Endodermal cell (in vitro differentiated cells): ENCODE measurements at regions not wholly inside any gene's neighbourhood (a gene's known extent, or its start where the extent isn't known, plus 50 kb on each side); places are given as distances from the start of the nearest gene placed in this dataset.

Experiments used
- DNase-seq: peaks from one replicate; pipeline ENCODE4 v3.0.0-alpha.2; 2017
- H3K27ac ChIP-seq: 2 replicates; pipeline ENCODE4 v1.5.1; 2013; ENCODE audit warnings: mild to moderate bottlenecking, low read depth, low read length, moderate library complexity
- H3K27me3 ChIP-seq: 2 replicates; pipeline ENCODE4 v1.6.1; 2013; ENCODE audit warnings: mild to moderate bottlenecking, low read length, moderate library complexity; ENCODE audit not compliant: insufficient read depth, control insufficient read depth, poor library complexity, severe bottlenecking
- H3K36me3 ChIP-seq: 2 replicates; pipeline ENCODE4 v1.7.0; 2013; ENCODE audit warnings: mild to moderate bottlenecking, low read length, moderate library complexity; ENCODE audit not compliant: control insufficient read depth, insufficient read depth
- H3K4me1 ChIP-seq: one replicate; pipeline ENCODE4 v1.7.0; 2013; ENCODE audit warnings: low read length; ENCODE audit not compliant: control insufficient read depth, insufficient read depth
- H3K4me3 ChIP-seq: 2 replicates; pipeline ENCODE4 v1.5.1; 2013; ENCODE audit warnings: mild to moderate bottlenecking, low read length, moderate library complexity
- H3K9ac ChIP-seq: 2 replicates; pipeline ENCODE4 v1.6.1; 2013; ENCODE audit warnings: mild to moderate bottlenecking, low read length, moderate library complexity; ENCODE audit not compliant: poor library complexity, severe bottlenecking; ENCODE audit errors: extremely low read depth
- H3K9me3 ChIP-seq: 2 replicates; pipeline ENCODE4 v1.6.1; 2013; ENCODE audit warnings: mild to moderate bottlenecking, low read length, moderate library complexity; ENCODE audit not compliant: control insufficient read depth
- H3K27ac Mint-ChIP-seq: 2 replicates; pipeline ENCODE4 v1.8.0; 2020; ENCODE audit warnings: mixed read lengths
- H3K27me3 Mint-ChIP-seq: 2 replicates; pipeline ENCODE4 v1.8.0; 2021; ENCODE audit warnings: mild to moderate bottlenecking, mixed read lengths; ENCODE audit not compliant: insufficient read depth
- H3K36me3 Mint-ChIP-seq: 2 replicates; pipeline ENCODE4 v1.8.0; 2020; ENCODE audit warnings: low read depth, mixed read lengths
- H3K4me1 Mint-ChIP-seq: 2 replicates; pipeline ENCODE4 v1.8.0; 2020; ENCODE audit warnings: mixed read lengths
- H3K4me3 Mint-ChIP-seq: 2 replicates; pipeline ENCODE4 v1.8.0; 2020; ENCODE audit warnings: mild to moderate bottlenecking, moderate library complexity, mixed read lengths
- H3K9me3 Mint-ChIP-seq: 2 replicates; pipeline ENCODE4 v1.8.0; 2020; ENCODE audit warnings: mild to moderate bottlenecking, mixed read lengths
- WGBS, 2 experiments: methylation state at CpG; one replicate each; pipeline versions ENCODE4 v1.1.5 to v1.1.7; 2013; ENCODE audit warnings: missing lambda C conversion rate in 2 of 2, mixed read lengths in 1 of 2; ENCODE audit not compliant: insufficient coverage in 1 of 2, insufficient read length in 1 of 2; 5-methylcytosine and 5-hydroxymethylcytosine counted together
- TF ChIP-seq, protein P1 (sequence below): fragments of 200-600 bp; sonication (generic); conservative IDR thresholded peaks from 2 replicates; pipeline ENCODE4 v1.5.0; 2021; ENCODE audit warnings: antibody characterized with exemption, mild to moderate bottlenecking

DNA sequence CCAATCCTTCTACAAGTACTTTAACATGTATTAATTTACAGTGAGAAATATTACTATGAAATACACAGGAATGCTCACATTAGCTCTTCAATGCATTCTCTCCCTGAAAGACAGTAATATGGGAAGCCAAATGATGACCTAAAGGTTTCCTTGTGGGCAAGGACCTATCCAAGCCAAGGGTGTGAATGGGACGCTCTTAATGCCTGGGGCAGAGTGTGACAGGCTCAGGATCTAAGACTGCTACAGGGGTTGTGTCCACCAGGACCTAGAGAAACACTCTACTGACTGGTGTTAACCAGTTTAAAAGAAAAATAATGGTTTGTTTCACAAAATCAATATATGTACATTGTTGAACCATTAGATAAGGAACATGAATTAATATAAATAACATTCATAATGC, 158.7 kb downstream of the FGF1 start:
- DNase-seq = no peak
- TF ChIP-seq, protein P1, sequence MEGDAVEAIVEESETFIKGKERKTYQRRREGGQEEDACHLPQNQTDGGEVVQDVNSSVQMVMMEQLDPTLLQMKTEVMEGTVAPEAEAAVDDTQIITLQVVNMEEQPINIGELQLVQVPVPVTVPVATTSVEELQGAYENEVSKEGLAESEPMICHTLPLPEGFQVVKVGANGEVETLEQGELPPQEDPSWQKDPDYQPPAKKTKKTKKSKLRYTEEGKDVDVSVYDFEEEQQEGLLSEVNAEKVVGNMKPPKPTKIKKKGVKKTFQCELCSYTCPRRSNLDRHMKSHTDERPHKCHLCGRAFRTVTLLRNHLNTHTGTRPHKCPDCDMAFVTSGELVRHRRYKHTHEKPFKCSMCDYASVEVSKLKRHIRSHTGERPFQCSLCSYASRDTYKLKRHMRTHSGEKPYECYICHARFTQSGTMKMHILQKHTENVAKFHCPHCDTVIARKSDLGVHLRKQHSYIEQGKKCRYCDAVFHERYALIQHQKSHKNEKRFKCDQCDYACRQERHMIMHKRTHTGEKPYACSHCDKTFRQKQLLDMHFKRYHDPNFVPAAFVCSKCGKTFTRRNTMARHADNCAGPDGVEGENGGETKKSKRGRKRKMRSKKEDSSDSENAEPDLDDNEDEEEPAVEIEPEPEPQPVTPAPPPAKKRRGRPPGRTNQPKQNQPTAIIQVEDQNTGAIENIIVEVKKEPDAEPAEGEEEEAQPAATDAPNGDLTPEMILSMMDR = no peak
- peaks cover 8% of the 10 kb centered on the region for H3K9me3 Mint-ChIP-seq

DNA sequence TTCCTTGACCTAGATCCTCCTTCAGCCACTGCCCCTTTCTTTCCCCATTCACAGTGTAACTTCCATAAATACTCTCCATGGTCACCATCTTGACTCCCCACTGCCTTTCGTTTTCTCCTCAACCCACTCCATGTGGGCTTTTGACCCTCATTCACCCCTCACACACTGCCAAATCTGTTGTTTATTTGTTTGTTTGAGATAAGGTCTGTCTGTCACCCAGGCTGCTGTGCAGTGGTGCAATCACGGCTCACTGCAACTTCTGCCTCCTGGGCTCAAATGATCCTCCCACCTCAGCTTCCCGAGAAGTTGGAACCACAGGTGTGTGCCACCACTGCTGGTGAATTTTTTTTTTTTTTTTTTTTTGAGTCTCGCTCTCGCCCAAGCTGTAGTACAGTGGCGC, 162.9 kb downstream of the FGF1 start:
- H3K9ac ChIP-seq = no peak overlapping the region
- Mint-ChIP-seq H3K36me3 (peaks cover 3% of the 10 kb centered on the region), H3K27me3 (no peaks in the 10 kb centered on the region), H3K4me3 (no peak overlapping the region), H3K9me3 (peaks cover 7% of the 10 kb centered on the region), H3K4me1 (peaks cover 10% of the 10 kb centered on the region), H3K27ac (no peak overlapping the region)
- no peaks in the 10 kb centered on the region for H3K27me3 ChIP-seq
- TF ChIP-seq, protein P1 = no peak
- no peaks in the 10 kb centered on the region for H3K4me1 ChIP-seq
- DNase-seq = no peak
- H3K9me3 ChIP-seq = peaks cover 16% of the 10 kb centered on the region
- no peak overlapping the region for H3K27ac ChIP-seq
- no peaks in the 10 kb centered on the region for H3K36me3 ChIP-seq
- 88 to 96% methylated on average over 2 to 6 of the region's 6 CpGs for WGBS, 2 experiments
- H3K4me3 ChIP-seq = peak overlapping the region; percentile 10

More for the DNA sequence above, 158.7 kb downstream of the FGF1 start:
- Histone ChIP-seq H3K4me3 (no peak overlapping the region), H3K9ac (no peak overlapping the region), H3K27me3 (no peaks in the 10 kb centered on the region), H3K9me3 (peaks cover 16% of the 10 kb centered on the region), H3K4me1 (no peaks in the 10 kb centered on the region), H3K36me3 (no peaks in the 10 kb centered on the region), H3K27ac (no peak overlapping the region)
- Mint-ChIP-seq H3K27me3 (no peaks in the 10 kb centered on the region), H3K36me3 (peaks cover 8% of the 10 kb centered on the region), H3K4me1 (peaks cover 4% of the 10 kb centered on the region), H3K4me3 (no peak overlapping the region), H3K27ac (no peak overlapping the region)
- 95 to 100% methylated on average over 1 of the region's 1 CpG for WGBS, 2 experiments

DNA sequence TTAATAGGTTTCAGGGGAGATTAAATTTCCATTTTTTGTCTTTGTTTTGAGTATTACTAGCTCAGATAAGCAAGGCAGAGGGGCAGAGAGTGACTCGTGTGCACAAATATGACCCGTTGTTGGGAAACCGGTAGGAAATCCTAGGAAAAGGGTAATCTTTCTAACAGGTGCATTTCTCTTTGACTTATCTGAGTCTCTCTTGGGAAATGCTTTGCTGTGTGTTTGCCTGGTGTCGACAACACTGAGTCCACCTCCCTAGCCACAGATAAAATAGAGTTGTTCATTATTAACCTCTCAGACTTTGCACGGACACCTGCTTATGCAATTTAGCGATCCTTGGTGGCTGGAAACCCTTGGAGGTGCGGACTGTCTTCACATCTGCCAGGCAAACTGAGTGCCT, 164.2 kb downstream of the FGF1 start:
- no peak overlapping the region for H3K9ac ChIP-seq
- H3K27ac ChIP-seq = no peak overlapping the region
- H3K4me3 ChIP-seq = no peak overlapping the region
- peaks cover 22% of the 10 kb centered on the region for H3K9me3 ChIP-seq
- no peaks in the 10 kb centered on the region for H3K36me3 ChIP-seq
- Mint-ChIP-seq H3K9me3 (peaks cover 16% of the 10 kb centered on the region), H3K4me1 (peaks cover 10% of the 10 kb centered on the region), H3K36me3 (peaks cover 5% of the 10 kb centered on the region), H3K27ac (no peak overlapping the region), H3K4me3 (no peak overlapping the region), H3K27me3 (no peaks in the 10 kb centered on the region)
- no peak for DNase-seq
- no peaks in the 10 kb centered on the region for H3K27me3 ChIP-seq
- TF ChIP-seq, protein P1 = no peak
- WGBS, 2 experiments = 82 to 87% methylated on average over 3 to 7 of the region's 7 CpGs
- H3K4me1 ChIP-seq = no peaks in the 10 kb centered on the region
